ENCODE measurements at regions not wholly inside any gene's neighbourhood (a gene's known extent, or its start where the extent isn't known, plus 50 kb on each side); places are given as distances from the start of the nearest gene placed in this dataset.
"Not testable (repeated sequence)": the region's sequence is repeated elsewhere in the genome, so short reads cannot be mapped to it uniquely, and the experiment has no call there.

DNA sequence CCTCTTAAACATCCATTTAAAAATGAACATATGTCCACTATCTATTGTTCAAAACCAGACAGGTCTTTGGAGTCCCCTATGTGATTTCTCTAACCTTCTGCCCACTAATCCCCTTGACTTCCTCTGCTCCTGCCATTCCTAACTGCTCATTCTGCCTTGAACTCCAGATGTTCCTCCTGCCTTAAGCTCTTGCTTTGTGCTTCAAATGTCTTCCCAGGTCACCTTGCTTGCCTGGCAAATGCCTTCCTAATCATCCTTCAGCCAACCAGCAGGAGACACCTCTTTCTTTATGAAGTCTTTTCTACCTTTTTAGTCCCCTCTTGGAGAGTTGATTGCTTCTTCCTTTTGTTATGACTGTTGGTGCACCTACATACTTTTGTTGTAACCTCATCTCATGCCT, 1043.0 kb upstream of the CHAC2 start:
- DNase-seq (ENCODE audit: low read depth, low spot score) = no peak

DNA sequence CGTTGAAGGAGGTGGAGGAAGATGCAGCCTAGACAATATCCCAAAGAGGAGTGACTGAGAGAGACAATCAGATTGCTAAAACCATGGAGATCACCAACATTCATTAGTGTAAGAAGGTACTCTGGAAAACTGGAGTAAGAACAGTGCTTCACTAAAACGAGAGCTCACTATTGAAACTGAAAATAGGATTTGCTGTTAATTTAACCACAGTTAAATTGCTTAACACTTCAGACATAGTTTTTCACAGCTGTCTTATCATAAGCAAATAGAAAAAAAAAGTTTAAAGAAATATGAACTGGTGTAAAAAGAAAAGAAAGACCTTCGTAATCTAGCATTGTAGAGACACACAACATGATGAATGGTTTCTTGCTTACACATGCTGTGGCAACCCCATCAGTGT, 1049.8 kb upstream of the CHAC2 start:
- DNase-seq (ENCODE audit: low read depth, low spot score) = no peak

DNA sequence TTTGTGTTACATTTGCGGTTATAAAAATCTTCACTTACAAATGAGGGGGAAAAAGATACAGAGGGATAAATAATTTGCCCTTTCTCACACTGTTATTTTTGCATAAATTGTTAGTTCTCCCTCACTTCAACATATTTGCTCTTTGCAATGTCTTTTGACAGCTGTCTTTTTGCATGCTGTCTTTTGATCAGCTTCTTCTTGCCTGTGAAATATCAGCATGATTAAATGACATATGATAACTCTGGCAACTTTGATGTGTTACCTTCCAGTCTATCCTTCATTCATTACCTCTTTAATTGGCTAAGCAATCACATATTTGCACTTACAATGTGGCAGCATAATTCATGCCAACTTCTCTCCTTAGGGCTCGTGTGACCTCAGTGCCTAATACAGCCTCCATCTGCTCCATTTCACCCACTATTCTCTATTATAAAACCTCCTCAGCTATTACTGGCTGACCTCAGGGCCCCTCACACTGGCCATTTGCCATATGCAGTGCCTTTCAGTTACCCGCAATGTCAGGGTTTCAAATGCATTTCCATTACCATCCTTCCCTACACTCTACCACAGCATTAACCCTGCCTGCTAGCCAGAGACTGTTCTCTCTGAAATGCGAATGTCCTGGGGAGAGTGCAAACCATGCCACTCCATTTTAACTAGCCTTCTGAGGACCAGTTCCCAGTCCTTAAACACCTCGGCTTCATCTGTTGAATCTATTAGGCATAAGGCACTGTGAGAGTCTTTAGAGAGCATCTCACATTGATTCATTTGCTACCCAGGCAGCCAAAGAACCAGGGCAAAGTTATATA, 1056.6 kb upstream of the CHAC2 start:
- DNase-seq (ENCODE audit: low read depth, low spot score) = no peak

DNA sequence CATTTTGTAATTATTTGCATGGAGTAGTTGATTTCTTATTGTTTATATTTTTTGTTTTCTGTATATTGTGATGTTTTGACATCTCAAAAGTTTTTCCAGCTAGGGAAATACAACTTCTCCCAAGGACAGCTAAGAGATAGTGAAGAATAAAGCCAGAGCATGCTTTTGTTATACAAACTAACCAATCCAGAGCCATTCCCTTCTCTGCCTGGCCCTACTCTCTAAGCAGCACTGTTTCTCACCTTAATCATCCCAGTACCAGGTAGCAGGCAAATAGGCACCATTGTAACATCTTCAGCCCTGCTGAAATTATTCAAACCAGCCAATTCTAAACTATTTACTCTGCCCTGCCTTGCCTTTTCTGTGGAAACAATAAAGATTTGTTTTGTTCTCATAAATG, 1063.4 kb upstream of the CHAC2 start:
- no peak for DNase-seq (ENCODE audit: low read depth, low spot score)

DNA sequence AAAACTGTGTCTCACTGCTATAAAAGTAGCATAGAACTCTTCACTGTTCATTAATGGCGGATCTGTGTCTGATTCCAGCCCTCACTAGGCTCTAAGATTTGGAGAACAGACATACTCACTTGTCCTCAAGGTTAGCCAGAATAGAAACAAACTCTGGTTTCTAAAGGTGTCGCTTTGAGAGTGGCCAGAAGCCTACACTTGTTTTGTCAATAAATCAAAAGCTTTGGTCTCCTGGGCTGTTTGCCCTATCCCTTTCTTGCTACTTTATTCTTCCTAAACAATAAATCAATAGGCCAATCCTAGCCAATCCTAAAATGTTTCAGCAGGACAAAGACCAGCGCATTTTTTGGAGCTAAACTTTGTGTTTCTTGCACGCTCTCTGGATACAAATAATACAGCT, 1064.6 kb upstream of the CHAC2 start:
- no peak for DNase-seq (ENCODE audit: low read depth, low spot score)

DNA sequence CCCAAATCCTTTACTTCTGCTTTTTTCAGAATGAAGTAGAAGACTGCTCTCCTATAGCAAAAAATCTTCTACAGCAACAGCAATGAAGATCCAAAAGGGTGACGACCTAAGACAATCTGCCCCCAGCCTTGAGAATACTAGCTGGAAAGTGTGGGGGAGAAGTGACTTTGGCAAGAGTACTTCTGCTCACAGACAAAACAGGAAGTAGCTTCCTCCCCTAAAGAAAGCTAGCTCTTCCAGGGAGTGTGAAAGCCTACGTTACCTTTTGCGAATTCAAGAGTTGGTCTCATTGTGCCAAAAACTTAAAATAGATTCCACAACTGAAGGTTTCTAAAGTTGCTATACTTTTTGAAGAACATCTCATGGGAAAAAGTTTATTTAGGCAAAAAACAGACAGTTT, 1069.2 kb upstream of the CHAC2 start:
- no peak for DNase-seq (ENCODE audit: low read depth, low spot score)

DNA sequence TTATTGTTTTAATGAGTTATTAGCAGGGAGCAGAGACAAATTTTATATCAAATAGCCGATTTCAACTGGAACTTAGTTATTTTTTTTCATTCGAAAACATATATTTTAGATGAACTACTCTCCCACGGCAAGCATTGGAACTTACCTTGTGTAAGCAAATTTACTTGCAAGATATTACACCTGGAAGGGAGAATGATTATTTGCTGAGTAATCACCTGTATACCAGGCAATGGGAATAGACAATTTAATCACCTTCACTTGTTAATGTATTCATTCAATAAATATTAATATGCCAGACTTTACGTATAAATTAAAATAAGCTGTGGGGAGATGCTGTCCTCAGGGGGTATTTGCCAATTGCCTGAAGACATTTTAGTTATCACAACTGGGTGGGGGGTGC, 1069.9 kb upstream of the CHAC2 start:
- DNase-seq (ENCODE audit: low read depth, low spot score) = no peak

DNA sequence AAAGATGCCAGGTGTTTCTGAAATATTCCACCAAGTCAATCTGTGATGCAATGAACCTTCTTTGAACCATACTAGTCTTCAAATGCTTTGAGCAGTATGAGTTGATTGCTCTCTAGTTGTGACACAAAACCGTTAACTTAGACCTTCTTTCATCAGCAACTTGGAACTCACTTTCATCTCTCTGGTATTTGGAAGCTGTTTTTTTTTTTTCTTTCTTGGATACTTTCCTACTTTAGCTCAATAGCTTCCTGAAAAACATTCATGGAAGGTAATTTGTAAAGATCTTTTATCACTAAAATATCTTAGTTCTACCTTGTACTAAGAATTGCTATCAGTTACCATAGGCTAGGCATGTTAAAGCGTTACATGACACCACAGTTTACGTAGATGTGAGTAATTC, 1071.9 kb upstream of the CHAC2 start:
- no peak for DNase-seq (ENCODE audit: low read depth, low spot score)

DNA sequence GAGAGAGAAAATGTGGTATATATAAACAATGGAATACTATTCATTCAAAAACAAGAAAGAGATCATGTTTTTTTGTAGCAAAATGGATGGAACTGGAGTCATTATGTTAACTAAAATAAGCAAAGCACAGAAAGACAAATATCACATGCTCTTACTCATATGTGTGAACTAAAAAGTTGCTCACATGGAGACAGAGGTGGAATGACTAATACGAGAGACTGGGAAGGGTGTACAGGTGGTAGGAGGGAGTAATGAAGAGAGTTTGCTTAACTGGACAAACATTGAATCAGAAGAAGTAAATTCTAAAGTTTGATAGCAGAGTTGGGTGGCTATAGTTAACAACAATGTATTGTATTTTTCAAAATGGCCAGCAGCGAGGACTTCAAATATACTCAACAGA, 1080.7 kb upstream of the CHAC2 start:
- no peak for DNase-seq (ENCODE audit: low read depth, low spot score)

DNA sequence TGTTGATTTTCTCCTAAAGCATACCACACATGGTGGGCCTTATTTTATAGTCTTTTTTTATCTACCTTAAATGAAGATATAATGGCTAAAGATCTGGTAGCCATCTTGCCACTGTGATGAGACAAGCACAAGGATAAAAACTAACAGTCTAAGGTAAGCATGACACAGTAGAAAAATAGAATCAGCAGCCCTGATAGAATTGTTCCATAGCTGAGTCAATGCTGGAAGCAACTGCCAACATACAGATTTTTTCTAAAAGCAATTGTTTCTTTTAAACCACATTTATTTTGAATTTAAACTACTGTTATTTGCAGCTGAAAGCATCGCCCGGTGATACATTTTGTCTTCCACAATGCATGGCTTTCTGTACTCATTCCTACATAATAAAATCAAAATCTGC, 1091.5 kb upstream of the CHAC2 start:
- no peak for DNase-seq (ENCODE audit: low read depth, low spot score)

DNA sequence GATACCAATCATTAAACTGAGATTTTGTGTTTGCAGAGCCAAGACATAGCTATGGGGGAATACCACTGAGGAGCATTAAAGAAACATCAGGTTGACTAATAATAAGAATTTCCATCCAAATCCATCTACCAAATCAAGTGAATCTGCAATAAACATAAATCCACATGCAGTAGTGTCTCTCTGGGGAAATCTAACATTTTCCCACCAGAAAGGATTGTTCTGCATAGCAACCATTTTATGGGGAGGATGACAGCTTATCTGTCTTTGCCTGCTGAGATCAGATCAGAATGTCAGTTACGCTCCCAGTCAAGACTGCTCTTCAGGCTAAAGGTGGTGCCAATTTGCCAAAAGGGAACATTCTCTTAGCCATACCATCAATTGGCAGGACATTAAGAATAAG, 1098.9 kb upstream of the CHAC2 start:
- DNase-seq (ENCODE audit: low read depth, low spot score) = no peak

DNA sequence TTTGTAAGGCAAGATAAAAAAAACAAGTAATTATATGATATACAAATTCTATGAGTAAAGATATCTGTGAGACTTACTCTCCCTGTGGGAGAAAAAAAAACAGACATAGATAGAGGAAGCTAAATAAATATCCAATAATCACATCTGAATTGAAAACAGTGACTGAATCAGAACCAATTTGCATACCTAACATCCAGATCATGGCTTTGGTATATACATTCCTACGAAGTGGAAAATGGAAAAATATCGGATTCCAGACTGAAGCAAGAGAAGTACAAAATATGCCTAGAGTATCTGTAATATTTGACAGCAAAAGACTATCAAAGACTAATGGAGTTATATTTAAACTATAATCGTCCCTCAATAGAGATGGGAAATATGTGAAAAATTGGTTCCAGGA, 1108.1 kb upstream of the CHAC2 start:
- no peak for DNase-seq (ENCODE audit: low read depth, low spot score)

DNA sequence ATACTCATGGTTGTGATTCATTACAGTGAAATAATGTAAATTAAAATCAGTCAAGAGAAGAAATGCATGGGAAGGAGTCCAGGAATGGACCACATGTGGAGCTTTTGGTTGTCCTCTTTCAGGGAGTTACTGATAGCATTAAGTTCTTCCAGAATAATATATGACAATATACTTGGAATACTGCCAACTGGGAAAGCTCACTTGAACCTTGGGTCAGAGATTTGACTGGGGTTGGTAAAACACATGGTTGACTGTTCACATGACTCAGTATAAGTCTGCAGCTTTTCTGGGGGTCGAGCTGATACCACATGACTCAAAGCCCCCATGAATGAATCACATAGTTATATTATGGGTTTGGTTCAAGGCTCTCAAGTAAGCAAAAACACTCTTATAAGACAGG, 1109.0 kb upstream of the CHAC2 start:
- no peak for DNase-seq (ENCODE audit: low read depth, low spot score)

DNA sequence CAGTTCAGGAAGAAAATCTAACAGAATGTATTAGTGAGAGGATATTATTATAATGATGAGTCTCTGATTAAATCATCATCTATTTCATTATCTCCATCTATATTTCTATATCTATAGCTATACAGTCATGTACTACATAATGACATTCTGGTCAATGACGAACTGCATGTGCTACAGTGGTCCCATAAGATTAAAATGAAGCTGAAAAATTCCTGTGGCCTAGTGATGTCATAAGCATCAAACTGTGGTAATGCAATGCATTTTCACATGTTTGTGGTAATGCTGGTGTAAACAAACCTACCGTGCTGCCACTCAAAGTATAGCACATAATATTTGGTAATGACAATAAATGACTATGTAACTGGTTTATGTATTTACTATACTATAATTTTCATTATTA, 1127.9 kb upstream of the CHAC2 start:
- DNase-seq (ENCODE audit: low read depth, low spot score) = no peak

DNA sequence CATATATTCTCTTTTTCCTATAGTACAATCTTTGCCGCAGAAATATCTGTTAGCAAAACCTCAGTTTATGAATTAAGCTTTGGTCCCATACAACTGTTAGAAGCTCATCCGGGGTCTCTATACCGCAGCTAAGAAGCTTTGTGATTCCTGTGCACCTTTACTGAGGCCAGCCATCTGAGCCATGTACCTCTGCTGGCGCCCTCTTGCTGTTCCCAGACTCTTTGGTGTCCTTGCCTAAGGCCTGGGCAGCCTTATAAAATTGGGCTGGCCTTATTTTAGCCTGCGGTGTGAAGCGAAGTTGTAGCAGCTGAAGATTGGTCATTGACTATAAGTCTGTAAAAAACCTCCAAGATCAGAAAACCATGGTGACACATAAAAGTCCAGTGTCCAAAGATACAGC, 1135.1 kb upstream of the CHAC2 start:
- DNase-seq (ENCODE audit: low read depth, low spot score) = no peak

DNA sequence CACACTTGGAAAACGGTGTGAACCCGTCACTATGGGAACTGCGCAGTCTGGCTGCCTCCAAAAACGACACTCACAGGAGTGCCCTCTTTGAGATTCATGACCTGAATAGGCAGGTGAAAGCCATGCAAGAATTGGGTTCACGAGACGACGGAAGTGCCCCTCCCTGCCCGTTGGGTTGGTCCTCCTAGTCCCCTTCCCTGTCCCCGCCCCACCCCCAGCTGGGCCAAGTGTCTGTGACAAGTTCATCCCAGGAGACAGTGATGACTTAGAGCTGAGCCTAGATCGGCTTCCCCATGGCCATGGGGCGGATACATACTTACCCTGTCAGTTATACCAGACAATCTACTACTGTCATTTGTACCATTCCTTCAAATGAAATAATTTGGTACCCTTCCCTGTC, 1137.7 kb upstream of the CHAC2 start:
- DNase-seq (ENCODE audit: low read depth, low spot score) = no peak

DNA sequence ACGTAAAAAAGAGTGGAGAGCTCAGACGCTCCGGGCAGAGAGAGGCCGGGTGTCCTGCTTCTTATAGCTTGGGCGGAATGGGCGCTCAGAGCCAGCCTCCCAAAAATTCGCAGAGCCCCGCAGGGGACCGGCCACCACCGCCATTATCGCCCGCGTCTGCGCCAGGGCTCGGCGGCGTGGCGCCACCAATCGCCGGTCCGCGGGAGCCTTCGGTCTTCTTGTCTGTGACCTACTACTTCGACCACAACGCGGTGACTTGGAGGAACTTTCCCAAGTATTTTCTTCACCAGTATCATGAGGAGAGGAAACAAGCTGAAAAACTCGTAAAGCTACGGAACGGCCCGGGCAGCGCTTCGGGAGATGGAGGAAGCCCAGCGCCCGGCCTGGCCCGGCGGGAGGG, 1138.1 kb upstream of the CHAC2 start:
- no peak for DNase-seq (ENCODE audit: low read depth, low spot score)

DNA sequence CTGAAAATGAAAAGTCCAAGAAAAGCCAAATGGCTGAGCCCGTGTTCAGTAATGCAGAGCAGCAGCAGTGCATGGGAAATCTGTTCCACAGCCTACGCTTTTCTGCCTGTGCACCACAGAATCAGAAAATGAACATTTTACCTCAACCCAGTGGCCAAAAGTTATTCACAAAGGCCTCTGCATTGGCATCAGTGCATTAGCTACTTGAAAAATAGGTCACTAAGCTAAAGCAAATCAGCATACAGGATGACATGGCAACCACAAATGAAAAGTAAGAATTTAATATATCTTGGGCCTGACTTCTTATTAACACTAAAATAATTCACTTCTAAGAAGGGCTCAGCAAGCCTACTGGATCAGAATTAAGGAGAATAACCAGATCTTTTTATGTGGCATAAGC, 1145.3 kb upstream of the CHAC2 start:
- DNase-seq (ENCODE audit: low read depth, low spot score) = no peak

DNA sequence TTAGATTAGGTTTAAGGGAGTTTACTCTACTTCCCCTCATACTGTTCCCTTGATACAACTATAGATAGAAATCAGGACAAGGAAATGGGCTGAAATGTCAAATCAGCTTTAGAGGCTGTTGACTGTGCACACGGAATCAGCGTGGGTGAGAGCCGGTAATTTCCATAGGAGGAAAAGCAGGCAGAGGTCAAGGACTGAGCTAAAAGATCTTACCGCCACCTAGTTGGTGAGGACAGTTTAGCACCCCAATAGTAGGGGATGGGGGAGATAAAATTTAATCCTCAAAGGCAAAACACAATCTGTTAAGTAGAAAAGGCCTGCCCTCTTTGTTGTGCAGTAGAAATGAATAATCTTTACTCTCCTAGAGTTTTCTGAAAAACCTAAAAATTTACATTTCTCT, 1154.5 kb upstream of the CHAC2 start:
- DNase-seq (ENCODE audit: low read depth, low spot score) = no peak

DNA sequence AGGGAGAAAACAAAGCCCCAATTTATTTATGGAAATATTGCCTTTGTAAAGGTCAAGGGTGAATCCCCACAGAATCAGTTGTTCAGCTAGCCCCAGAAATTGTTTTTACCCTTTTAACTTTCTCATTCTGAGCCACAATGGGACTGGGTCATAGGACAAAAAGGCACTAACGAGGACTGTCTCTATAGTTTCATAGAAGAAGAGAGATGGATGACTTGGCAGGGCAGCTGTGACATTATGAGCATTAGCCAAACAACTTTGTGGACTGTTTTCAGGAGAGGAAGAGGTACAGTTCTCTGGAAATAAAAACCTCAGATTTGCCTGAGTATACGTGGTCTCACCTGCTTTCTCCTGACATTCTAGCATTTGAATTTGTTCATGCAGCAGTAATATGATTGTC, 1155.8 kb upstream of the CHAC2 start:
- DNase-seq (ENCODE audit: low read depth, low spot score) = no peak

DNA sequence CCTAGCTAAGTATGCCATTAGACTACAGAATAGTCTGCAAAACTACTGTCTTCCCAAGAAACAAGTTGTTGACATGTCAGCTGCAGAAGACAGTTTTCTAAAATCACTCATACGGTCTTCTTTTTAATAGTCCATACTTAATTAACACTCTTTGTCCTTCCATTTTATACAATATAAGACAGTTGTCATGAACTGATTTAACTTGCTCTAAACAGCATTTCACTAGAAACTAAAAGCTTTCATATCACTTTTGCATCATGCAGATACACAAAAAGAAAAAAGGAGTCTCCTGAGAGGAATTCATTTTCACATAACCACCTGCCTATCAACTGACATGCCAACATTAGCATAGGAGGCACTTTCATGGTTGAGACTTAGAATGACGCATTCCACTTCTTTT, 1159.6 kb upstream of the CHAC2 start:
- DNase-seq (ENCODE audit: low read depth, low spot score) = no peak

DNA sequence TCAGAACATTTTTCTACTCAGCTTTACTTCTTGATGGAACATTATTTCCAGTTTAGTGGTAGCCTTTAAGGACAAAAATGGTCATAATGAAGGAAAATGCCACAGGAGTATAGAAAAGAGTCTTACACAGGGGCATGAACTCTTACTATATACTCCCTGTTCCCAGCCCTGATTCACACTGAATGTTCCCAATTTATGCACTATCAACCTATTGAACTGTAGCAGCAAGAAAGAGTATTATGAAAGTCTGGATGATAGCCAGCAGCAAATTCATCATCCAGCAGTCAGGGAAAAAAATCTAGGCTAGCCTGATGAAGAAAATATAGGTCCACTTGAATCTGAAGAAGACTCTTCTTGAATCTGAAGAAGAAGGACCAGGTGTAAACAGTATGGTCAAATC, 1170.3 kb upstream of the CHAC2 start:
- DNase-seq (ENCODE audit: low read depth, low spot score) = no peak

DNA sequence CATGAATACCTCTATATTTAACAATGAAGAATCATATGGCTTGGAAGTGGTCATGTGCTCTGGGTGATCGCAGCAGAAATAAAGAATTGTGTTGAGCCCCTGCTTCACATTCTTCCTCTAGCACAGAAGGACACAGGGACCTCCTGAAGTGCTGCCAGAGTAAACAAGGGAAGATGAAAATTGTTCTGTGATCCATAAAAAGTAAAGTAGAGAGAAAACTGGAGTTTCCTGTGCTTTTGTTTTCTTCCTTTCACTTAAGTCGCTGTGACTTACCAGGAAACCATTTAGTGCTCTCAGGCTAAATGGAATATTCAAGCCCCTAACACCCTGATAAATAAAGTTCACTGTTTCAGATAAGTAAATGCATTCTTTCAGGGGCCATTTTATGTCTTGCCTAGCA, 1173.6 kb upstream of the CHAC2 start:
- no peak for DNase-seq (ENCODE audit: low read depth, low spot score)

DNA sequence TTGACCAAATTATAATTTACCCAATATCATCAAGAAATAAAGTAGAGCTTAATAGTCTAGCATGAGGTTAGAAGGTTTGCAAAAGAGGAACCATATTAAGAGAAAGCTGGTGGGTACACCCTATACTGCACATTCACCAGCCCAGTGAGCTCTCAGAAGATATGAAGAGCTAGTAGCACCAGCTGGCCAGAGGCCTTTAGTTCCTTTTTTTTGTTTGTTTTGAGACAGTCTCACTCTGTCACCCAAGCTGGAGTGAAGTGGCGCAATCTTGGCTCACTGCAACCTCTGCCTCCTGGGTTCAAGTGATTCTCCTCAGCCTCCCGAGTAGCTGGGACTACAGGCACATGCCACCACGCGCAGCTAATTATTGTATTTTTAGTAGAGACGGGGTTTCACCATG, 1183.5 kb upstream of the CHAC2 start:
- not testable (repeated sequence) for DNase-seq (ENCODE audit: low read depth, low spot score)

Measured in pulmonary artery endothelial cell (primary cell).